Mucosa of stomach (tissue), 1 donor: ENCODE measurements at regions not wholly inside any gene's neighbourhood (a gene's known extent, or its start where the extent isn't known, plus 50 kb on each side); places are given as distances from the start of the nearest gene placed in this dataset.

Source experiments
- H3K27me3 ChIP-seq: one replicate; pipeline ENCODE4 v1.7.0; 2013; ENCODE audit warnings: mild to moderate bottlenecking, low read length; ENCODE audit not compliant: control insufficient read depth, insufficient read depth
- H3K36me3 ChIP-seq: one replicate; pipeline ENCODE4 v1.7.0; 2013; ENCODE audit warnings: low read length; ENCODE audit not compliant: control insufficient read depth, insufficient read depth
- H3K4me1 ChIP-seq: one replicate; pipeline ENCODE4 v1.7.0; 2013; ENCODE audit warnings: mild to moderate bottlenecking, low read length; ENCODE audit not compliant: control insufficient read depth, insufficient read depth
- H3K4me3 ChIP-seq: one replicate; pipeline ENCODE4 v1.7.0; 2013; ENCODE audit warnings: low read length
- H3K9ac ChIP-seq: one replicate; pipeline ENCODE4 v1.7.0; 2013; ENCODE audit warnings: mild to moderate bottlenecking, low read length, moderate library complexity
- H3K9me3 ChIP-seq: one replicate; pipeline ENCODE4 v1.7.0; 2013; ENCODE audit warnings: mild to moderate bottlenecking, low read length, moderate library complexity; ENCODE audit not compliant: control insufficient read depth
- donor health status: Pancreatic carcinoma.

GRCh38 chr1:244160455-244161235 is 109.6 kb downstream of the ZBTB18 start:
- Histone ChIP-seq H3K9me3 (no peaks in the 10 kb centered on the region), H3K27me3 (no peaks in the 10 kb centered on the region)

GRCh38 chr1:244161236-244161510 is 110.1 kb downstream of the ZBTB18 start:
- no peak overlapping the region for H3K4me3 ChIP-seq
- no peak overlapping the region for H3K9ac ChIP-seq
- H3K27me3 ChIP-seq: no peaks in the 10 kb centered on the region
- H3K4me1 ChIP-seq: no peaks in the 10 kb centered on the region
- no peaks in the 10 kb centered on the region for H3K9me3 ChIP-seq
- no peaks in the 10 kb centered on the region for H3K36me3 ChIP-seq

More at GRCh38 chr1:244160455-244161235, 109.6 kb downstream of the ZBTB18 start:
- Histone ChIP-seq H3K4me1 (no peaks in the 10 kb centered on the region), H3K9ac (no peak overlapping the region), H3K36me3 (no peaks in the 10 kb centered on the region), H3K4me3 (no peak overlapping the region)

DNA sequence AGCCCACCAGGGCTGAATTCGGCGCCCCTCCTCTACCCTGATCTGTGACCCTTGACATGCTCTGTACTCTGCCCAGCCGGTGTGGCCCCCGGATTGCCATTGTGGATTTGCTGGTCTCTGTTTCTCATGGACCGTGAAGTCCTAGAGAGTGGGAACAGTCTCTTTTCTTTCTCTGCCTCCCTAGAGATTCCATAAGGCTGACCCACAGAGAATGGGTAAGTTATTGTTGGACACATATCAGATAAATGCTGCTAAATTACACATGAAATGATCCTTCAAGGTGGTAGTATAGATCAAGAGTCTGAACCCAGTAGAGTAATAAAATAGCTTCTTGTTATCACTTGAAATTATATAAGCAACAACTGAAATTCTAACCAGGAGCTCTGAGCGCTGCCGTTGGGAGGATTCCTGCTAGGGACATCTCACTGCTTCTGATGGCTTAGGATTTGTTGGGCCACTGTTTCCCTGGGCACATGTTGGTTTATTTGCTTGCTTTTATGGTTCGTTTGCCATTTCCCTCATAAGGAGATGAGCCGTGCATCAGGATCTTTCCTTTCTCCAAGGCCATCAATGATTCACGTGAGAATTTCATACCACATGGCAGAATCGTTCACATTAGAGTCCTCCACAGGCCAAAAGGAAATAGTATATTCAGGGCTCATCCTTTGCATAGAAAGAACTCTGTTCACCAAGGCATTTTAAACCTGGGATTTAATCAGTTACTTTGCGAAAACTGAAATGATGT is 111.9 kb downstream of the ZBTB18 start:
- no peak overlapping the region for H3K9ac ChIP-seq
- H3K4me3 ChIP-seq: no peak overlapping the region

DNA sequence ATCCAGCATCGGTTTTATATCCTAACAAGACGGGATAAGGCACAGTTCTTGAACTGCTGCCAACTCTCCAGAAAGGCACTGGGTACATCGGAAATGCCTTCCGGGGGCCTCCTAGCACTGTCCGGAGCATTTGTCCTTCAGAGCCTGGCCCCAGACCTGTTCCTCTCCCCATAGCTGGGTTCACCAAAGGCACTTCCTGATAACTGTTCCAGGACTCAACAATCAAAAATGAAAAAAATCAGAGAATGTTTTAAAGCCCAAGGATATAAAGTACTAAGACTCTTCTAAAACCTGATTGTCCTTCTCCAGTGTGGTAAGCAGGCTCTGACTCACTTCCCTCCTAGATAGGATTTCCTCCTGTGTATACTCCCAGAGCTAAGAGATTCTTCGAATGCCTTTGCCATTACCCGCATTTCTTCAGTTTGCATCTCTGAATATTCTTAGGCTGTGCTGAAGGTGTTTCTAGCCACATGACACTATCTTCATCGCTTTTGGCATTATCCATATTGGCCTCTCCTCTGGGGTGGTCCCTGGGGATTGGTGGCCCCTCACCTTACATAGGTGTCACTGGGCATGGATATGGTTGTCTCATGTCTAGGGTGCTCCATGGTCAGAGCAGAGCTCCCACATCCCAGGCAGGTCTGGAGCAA is 112.9 kb downstream of the ZBTB18 start:
- Histone ChIP-seq H3K9ac (no peak overlapping the region), H3K9me3 (no peaks in the 10 kb centered on the region), H3K4me1 (no peaks in the 10 kb centered on the region), H3K27me3 (no peaks in the 10 kb centered on the region), H3K36me3 (no peaks in the 10 kb centered on the region), H3K4me3 (no peak overlapping the region)

More for the DNA sequence above, 111.9 kb downstream of the ZBTB18 start:
- H3K36me3 ChIP-seq: no peaks in the 10 kb centered on the region
- no peaks in the 10 kb centered on the region for H3K4me1 ChIP-seq
- no peaks in the 10 kb centered on the region for H3K27me3 ChIP-seq
- no peaks in the 10 kb centered on the region for H3K9me3 ChIP-seq

- no peaks in the 10 kb centered on the region for H3K9me3 ChIP-seq
- no peaks in the 10 kb centered on the region for H3K4me1 ChIP-seq
- H3K9ac ChIP-seq: no peak overlapping the region
- no peaks in the 10 kb centered on the region for H3K36me3 ChIP-seq
- H3K4me3 ChIP-seq: no peak overlapping the region
- H3K27me3 ChIP-seq: no peaks in the 10 kb centered on the region
These were observed 113.4 kb downstream of the ZBTB18 start for GRCh38 chr1:244164511-244164890.

- Histone ChIP-seq H3K9me3 (no peaks in the 10 kb centered on the region), H3K27me3 (no peaks in the 10 kb centered on the region), H3K4me1 (no peaks in the 10 kb centered on the region), H3K4me3 (no peak overlapping the region), H3K9ac (no peak overlapping the region), H3K36me3 (no peaks in the 10 kb centered on the region)
These were observed 113.9 kb downstream of the ZBTB18 start for GRCh38 chr1:244165021-244165420.

DNA sequence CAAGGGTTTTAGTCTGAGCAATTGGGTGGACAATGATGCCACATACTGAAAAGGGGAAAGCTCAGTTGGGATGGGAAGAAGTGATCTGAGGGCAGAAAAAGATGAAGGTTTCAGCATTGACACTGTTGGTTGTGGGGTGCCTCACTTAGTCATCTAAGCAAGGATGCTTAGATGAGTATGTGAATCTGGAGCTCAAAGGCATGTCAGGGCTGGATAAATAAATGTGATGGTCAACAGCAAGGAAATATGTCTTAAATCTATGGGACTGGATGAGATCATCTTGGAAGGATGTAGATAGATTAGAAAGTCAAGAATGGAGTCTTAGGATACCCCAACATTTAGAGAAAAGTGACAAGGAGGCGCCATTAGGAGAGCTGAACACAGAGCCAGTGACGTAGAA is 114.6 kb downstream of the ZBTB18 start:
- H3K9ac ChIP-seq: no peak overlapping the region
- no peaks in the 10 kb centered on the region for H3K27me3 ChIP-seq
- no peaks in the 10 kb centered on the region for H3K9me3 ChIP-seq
- H3K4me3 ChIP-seq: no peak overlapping the region
- no peaks in the 10 kb centered on the region for H3K36me3 ChIP-seq
- H3K4me1 ChIP-seq: no peaks in the 10 kb centered on the region

DNA sequence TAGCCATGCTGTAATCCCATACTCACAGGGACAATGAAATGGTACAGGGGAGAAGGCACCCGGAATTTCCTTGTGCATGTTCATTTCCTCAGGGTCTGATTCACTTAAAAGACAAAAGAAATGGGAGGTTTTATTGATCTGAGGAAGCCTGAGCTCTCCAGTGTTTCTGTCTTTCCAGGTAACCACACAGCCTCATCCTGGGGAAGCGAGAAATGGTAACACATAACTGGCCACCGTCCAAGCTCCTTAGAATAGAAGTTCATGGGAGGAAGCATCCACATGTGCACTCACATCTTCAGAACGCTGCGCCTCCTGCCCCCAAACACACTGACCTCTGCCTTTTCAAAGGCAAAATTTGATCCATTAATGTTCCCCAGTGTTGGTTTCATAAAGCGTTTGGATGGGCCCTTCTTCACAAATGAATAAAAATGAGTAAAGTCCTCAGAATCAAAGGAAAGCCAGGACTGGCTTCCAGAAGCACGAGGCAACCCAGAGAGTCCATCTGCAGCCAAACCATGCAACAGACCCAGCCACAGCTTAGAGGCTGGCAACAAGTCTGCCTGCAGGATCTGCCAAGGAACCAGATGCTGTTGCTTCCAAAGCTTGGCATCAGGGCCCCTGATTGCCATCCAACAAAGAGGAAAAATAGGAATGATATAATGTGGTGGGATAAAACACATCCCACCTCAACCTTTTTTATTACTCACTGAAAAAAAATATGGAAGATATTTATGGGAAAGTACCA is 120.3 kb downstream of the ZBTB18 start:
- no peak overlapping the region for H3K4me3 ChIP-seq

DNA sequence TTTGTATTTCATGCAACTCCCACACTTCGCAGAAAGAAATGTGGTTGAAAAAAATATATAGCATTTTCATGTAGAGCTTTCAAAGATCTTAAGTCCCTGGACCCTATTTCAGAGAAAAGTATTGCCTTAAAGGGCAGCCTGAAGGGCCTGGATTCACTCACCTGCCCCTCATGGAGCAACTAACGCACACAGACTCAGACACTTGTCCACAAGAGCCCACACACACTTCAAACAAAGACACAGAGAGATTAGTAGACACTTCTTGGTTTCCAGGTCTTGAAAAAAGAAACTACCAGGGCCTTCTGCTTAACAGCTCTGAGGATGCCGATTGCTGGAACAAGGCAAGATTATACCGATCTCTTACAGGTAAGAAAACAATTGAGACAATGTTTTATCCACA is 122.2 kb downstream of the ZBTB18 start:
- no peak overlapping the region for H3K4me3 ChIP-seq
- H3K27me3 ChIP-seq: no peaks in the 10 kb centered on the region
- no peaks in the 10 kb centered on the region for H3K4me1 ChIP-seq
- no peak overlapping the region for H3K9ac ChIP-seq
- H3K9me3 ChIP-seq: no peaks in the 10 kb centered on the region
- no peaks in the 10 kb centered on the region for H3K36me3 ChIP-seq

More for the DNA sequence above, 120.3 kb downstream of the ZBTB18 start:
- H3K9me3 ChIP-seq: no peaks in the 10 kb centered on the region
- H3K27me3 ChIP-seq: no peaks in the 10 kb centered on the region
- no peak overlapping the region for H3K9ac ChIP-seq
- no peaks in the 10 kb centered on the region for H3K36me3 ChIP-seq
- H3K4me1 ChIP-seq: no peaks in the 10 kb centered on the region

GRCh38 chr1:244173769-244174168 is 122.7 kb downstream of the ZBTB18 start:
- no peaks in the 10 kb centered on the region for H3K4me1 ChIP-seq
- H3K36me3 ChIP-seq: no peaks in the 10 kb centered on the region
- no peaks in the 10 kb centered on the region for H3K27me3 ChIP-seq
- H3K4me3 ChIP-seq: no peak overlapping the region
- no peaks in the 10 kb centered on the region for H3K9me3 ChIP-seq
- H3K9ac ChIP-seq: no peak overlapping the region

- Histone ChIP-seq H3K4me3 (no peak overlapping the region), H3K4me1 (no peaks in the 10 kb centered on the region), H3K9ac (no peak overlapping the region), H3K9me3 (no peaks in the 10 kb centered on the region), H3K27me3 (no peaks in the 10 kb centered on the region), H3K36me3 (no peaks in the 10 kb centered on the region)
These were observed 123.9 kb downstream of the ZBTB18 start for GRCh38 chr1:244174922-244175521.
